ENCODE measurements at regions not wholly inside any gene's neighbourhood (a gene's known extent, or its start where the extent isn't known, plus 50 kb on each side); places are given as distances from the start of the nearest gene placed in this dataset.

DNA sequence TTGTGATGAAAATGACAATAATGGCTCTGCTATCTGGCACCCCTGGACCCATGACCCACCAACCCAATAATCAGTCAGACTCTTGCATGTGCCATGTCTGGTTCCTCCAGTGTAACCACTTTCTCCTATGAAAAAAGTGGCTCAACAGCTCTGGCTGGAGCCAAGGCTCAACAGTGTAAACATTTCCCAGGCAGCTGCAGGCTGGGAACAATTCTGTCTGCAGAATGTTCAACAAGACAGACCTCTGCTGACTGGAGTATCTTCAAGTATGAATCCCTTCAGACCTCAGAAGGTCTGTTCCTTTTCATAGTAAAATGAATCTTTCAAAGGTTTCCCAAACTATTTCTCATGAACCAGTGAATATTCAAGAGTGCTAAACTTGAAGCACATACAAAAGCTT, 410.1 kb upstream of the HTR2A start:
- TF ChIP-seq, protein P1, sequence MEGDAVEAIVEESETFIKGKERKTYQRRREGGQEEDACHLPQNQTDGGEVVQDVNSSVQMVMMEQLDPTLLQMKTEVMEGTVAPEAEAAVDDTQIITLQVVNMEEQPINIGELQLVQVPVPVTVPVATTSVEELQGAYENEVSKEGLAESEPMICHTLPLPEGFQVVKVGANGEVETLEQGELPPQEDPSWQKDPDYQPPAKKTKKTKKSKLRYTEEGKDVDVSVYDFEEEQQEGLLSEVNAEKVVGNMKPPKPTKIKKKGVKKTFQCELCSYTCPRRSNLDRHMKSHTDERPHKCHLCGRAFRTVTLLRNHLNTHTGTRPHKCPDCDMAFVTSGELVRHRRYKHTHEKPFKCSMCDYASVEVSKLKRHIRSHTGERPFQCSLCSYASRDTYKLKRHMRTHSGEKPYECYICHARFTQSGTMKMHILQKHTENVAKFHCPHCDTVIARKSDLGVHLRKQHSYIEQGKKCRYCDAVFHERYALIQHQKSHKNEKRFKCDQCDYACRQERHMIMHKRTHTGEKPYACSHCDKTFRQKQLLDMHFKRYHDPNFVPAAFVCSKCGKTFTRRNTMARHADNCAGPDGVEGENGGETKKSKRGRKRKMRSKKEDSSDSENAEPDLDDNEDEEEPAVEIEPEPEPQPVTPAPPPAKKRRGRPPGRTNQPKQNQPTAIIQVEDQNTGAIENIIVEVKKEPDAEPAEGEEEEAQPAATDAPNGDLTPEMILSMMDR (conservative IDR thresholded peaks at IDR 0.05), result no peak
- no peak for TF ChIP-seq EZH2 (IDR thresholded peaks at IDR 0.05; ENCODE audit: low read depth)

All from PC-9 (cell line).